ENCODE measurements at regions not wholly inside any gene's neighbourhood (a gene's known extent, or its start where the extent isn't known, plus 50 kb on each side); places are given as distances from the start of the nearest gene placed in this dataset.

DNA sequence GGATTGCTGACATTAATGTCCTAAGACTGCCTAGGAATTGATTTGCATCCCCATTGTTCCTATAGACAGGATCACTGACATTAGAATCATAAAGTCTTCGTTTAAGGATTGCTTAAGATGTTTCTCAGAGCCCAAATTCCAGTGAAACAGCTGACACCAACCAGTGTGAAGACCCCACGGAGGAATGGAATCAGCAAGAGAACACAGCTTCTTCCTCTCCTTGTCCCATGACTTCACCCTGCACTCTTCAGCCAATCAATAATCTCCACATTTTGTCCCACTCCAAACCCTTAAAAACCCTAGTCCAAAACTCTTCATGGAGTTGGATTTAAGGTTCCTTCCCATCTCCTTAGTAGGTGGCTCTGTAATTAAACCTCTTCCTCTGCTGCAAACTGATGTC, 157.0 kb upstream of the NDUFV2 start:
- no peak for DNase-seq

DNA sequence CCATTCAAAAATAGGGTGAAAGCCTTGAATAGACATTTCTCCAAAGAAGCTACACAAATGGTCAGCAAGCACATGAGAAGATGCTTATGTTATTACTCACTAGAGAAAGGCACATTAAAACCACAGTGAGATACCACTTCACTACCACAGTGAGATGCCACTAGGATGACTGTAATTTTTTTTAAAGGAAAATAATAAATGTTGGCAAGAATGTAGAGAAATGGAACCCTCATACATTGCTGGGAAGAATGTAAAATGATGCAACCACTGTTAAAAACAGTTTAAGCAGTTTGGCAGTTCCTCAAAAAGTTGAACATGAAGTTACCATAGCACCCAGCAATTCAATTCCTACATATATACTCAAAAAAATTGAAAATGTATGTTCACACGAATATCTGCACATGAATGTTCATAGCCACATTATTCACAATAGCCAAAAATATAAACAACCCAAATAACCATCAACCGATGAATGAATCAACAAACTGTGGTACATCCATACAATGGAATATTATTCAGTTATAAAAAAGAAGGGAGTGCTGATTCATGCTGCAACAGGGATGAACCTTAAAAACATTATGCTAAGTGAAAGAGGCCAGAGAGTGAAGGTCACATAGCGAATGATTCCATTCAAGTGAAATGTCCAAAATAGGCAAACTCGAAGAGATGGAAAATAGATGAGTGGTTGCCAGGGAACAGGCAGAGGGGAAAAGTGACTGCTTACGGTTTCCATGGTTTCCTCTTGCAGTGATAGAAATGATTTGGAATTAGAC, 156.2 kb upstream of the NDUFV2 start:
- DNase-seq = no peak

DNA sequence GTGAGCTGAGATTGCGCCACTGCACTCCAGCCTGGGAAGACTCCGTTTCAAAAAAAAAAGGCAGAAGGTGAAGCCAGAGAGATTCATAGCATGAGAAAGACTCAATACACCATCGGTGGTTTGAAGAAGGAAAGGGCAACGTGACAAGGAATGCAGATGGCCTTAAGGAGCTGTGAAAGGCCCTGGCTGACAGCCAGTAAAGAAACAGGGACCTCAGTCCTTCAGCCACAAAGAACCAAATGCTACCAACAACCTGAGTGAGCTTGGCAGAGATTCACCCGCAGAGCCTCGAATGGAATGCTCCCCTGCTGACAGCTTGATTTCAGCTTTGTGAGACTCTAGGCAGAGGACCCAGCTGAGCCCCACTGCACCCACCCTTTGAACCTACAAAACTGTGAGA, 154.9 kb upstream of the NDUFV2 start:
- DNase-seq = no peak

DNA sequence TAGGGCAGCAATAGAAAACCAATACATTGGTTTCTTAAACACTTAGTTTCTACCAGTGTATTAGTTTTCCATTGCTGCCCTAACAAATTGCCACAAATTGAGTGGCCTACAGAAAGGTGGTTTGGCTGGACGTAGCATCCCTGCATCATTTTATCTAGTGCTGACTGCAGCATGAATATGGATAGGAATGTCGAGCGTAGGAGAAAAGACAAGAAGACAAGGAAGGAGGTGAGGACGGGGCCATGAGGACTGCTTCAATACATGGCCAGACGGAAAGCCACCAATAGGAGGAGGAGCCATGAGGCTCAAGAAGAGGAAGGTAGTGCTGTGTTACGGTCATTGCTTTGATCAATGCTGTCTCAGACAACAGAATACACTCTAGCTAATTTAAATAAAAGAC, 154.5 kb upstream of the NDUFV2 start:
- no peak for DNase-seq

DNA sequence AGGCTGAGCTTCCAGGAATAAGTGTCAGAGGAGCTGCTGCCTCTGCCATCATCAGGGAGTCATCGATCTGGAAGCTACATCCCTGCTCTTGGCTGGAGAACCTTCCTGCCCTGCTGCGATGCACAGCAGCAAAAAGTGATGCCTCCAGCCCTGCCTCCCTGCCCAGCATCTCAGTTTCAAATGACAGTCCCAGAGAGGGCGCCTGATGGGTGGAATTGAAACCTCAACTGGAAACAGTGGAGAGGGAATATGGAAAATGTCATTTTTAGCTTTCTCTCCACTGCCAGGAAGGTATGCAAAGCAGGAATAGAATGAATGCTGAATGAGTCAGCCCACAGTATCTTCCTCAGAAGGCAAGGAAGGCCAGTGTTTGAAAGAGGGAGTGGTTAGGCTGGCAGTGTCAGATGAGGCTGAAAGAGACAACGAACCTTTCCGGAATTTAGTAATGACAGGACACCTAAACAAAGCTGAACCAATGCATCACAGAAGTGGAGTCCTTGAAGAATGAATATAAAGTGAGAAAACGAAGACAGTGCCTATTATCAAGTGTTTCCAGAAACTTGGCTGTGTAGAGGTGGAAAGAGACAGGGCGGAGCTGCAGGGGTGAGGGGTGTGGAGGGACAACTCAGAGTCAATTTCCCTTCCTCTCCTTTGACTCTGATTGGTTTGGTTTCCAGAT, 153.9 kb upstream of the NDUFV2 start:
- DNase-seq = no peak

DNA sequence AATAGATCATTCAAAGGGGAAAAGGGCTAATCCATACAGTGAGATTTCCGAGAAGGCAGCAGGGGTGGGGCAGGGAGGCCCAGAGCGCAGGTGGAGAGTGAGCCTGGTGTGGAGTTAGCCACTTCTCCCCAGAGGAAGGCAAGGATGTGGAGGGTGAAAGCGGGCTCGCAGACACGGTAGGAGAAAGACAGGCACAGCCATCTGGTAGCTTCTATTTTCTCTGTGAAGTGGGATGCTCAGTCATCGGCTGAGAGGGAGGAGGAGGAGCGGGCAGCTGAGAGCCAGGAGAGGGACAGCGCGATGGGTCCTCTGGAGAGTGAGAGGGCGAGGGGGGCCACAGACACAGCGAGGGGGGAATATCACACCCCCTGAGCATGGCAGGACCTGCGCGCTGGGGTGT, 153.3 kb upstream of the NDUFV2 start:
- DNase-seq = no peak

DNA sequence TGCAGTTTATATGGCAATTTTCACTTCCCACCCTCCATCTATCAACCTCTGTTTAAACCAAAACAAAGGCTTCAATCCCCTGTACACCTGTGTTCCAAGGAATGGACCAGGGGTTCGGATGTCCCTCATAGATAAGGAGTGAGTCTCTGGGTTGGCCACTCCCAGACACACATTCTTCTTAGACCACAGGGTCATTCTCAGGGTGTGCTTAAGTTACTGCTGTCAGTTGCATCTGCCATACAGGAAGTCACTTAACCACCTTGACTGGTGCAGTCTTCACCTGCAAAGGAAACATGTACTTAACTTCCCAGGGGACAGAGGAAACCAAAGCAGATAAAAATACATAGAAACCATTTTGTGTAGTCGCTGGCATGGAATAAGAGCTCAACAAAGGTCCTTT, 151.0 kb upstream of the NDUFV2 start:
- DNase-seq = no peak

DNA sequence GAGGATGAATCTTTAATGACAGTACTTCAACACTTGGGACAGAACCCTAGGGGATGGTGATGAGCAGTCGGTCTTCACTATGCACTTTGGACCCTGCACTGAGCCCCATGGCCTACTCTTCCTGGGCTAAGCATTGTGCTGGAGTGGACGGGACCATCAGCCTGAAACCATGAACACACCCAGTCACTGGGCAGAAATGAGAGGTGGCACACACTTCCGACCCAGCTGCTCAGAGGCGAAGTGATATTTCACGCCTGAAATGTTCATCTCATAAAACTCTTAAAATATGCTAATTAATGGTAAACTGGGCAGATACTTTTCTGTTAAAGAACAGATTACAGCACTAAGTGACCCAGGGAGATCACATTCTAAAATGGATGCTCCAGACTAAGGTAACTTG, 150.3 kb upstream of the NDUFV2 start:
- no peak for DNase-seq

DNA sequence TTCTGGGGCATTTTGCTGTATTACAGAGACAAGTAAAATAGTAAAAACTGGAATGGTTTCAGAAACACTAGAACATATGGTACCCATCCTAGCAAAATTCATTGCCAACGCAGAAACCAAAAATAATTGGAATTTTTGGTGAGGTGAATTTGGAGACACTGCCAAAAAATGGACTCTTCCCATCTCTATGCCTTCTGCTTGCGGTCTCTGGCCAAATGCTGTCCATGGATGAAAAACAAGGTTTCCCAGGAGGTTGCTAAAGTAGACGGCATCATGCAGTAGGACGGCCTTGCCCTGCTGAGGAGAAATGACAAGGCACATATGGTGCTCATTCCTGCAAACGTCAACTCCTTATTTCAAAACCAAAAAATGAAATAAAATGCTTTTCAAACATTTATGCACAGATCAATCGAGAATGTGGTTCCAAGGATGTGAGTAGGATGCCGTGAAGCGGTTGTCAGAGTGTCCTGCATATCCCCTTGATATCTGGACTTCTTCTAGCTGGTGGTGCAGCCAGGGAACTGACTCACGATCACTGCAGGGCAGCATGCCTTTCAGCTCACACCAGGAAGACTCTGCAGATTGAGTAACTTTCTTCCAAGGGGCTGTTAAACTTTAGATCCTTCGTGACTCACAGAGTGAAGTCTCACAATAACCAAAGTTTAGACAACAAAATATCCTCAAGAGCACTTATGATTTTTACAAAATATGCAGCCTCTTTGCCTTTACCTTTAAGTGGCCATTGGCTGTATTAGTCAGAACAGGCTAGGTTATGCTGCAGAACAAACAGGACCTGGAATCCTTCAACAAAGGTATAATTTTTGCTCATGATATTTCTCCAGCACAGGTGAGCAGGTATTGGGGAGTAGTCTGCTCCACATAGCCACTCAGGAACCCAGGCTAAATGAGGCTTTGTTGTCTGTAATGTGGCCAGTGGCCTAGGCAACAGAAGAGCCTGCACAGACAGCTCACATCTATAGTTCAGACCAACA, 149.4 kb upstream of the NDUFV2 start:
- no peak for DNase-seq

DNA sequence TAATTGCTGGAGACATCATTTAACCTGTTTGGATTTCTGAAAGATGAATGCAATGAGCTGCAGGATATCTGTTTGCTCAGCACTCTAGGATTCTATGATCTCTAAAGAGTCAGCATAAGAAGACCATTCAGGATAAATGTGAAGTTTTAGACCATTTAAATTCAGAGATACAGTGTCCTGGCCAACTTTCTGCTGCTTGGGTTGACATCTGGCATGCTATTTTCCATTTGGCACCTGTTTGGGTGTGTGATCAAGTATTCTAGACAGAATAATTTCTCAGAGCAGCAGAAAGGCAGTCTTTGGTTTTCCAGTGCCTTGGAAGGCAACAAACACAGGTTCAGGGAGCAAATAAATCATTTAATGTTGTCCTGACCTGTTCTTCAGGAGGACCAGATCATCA, 144.8 kb upstream of the NDUFV2 start:
- DNase-seq = no peak

DNA sequence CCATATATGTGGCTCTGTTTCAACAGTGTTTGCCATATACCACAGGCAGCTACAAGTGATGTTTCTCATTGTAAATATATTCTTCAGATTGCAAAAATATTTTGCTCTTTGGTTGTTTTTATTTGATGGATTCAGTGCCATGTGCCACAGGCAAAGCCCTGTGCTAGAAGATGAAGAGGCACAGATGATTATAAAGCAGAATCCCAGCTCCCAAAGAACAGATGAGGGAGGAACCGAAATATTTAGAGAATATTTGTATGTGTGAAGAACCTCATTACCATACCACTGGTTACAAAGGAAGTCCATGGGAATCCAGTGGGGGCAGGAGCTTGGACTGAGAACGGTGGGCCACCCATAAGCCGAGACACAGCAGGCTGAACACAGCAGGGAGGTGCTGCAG, 143.8 kb upstream of the NDUFV2 start:
- no peak for DNase-seq

DNA sequence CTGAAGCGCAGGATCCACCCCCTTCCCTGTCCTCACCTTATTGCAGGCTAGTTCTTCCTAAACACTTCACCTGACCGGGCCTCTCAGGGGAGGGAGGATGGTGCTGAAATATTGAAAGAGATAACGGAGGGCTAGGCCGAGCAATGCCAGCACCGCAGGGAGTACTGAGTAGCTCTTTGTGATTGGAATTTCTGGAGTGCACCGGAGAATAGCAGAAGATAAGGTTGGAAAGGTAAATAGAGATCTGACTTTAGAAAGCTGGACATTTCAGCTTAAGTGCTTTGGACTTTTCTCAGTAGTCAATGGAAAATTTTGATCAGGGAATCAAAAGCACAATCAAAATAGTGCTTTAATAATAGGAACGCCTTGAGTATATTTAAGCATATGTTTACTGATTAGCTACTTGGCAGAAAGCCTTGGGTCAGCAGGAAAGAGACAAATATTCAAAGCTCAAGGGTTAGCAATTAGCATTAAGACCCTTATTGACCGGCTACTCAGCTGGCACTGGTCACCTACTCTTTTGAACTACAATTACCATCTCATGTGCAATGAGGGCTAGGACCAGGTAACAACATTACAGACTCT, 142.9 kb upstream of the NDUFV2 start:
- no peak for DNase-seq

DNA sequence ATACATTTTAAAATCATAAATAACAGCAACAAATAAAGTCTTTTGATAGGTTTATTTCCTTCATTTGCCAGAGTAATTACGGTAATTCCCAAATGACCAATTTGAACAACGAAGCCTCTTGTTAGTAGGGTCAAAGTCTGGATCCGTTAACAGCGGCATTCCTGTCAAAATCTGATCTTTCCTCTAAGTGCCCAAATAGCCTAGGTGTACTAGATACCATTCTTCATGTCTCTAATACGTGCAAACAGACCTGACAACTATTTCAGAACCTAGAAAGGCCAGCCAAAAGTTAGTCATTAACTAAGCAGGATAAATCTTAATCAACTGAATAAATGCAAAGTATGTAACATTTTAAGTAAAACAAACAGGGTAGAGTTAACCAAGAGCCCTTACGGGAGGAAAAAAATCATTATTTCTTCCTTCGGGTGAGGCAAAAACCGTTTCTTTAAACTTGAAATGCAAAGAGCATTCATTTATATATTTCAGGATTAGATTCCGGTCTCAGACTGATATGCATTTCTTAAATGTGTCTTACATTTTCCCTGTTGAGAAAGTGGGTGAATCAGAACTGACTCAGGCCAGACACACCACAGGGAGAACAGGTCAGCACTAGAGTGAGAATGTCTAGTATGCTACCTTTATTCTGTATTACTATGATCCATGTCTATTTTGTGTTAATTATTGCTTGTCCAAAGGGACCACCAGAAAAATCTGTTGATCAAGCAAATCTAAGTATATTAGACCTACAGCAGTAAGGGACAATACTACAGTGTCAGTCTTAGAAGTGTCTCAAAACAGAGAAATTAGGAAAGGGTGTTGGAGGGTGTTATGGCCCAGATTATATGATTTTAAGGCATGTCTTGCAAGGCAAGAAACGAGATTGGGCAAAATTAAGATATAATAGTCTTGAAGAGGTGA, 141.5 kb upstream of the NDUFV2 start:
- no peak for DNase-seq

DNA sequence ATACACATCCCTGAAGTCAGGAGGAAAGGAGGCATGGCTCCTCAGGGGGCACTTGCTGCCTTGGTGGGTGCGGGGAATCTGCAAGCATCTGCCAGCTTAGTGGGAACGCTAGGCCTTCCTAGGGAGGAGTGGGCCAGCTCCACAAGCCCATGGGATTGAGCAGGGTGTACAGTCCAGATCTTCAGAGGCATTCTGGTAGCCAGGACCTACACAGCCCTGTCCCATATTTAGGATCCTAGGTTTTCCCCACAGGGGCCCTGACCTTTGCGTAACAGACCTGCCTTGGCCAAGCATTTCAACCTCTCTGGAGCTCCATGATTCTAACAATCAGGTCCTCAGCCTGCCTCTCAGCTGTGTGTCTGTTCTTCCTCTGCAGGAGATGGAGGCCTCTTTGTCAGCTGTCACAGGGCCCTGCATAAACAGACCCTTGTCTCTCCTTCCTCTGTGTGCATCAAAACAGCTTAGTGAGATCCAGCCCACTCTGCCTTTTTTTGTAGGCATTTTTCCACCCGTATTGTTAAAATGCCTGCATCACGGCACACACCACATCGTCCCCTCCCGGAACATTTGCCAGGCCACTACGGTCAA, 140.2 kb upstream of the NDUFV2 start:
- DNase-seq = no peak

DNA sequence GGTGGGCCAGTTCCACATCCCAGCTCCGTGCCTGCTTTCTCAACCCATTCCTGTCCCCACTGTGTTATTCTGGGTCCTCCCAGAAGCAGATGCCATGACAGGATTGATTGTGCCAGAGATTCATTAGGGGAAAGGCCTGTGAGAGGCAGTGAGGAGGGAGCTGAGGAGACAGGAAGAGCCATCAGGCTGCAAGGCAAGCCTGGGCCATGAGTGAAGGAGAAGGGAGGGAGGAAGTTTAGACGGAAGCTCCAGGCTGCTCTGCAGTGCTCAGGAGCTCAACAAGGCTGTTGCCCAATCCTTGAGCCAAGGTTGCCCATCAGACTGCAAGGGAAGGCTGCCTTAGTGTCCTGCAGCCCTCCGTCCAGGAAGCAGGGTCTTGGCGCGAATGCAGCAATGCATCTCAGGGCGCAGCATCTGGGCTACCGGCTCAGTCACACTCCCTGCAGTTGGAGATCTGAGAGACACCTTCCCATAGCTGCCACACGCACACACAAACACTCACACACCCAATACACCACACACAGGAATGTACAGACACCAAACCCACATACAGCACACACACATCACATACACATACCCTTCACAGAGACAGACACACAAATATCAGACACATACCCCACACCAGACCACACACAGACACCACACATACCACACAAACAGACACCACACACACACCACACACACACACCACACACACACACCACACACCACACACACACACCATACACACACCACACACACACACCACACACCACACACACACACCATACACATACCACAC, 139.5 kb upstream of the NDUFV2 start:
- DNase-seq = no peak

DNA sequence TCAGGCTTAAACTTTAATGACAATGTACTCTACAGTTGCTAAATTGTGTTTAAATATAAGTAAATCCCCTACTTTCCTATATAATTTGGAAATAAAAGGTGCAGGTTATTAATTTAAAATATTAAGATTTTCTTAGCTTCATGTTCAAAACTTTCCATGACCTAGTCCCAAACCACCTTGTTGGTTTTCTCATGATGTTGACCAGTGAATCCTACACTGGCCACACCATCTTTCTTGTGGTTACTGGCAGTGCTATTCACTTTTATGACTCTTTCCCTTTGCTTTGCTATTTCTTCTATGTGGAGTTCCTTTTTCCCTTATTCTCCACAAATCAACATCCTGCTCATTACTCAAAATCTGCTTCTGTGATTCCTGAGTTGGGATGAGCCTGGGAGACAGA, 138.6 kb upstream of the NDUFV2 start:
- DNase-seq = no peak

DNA sequence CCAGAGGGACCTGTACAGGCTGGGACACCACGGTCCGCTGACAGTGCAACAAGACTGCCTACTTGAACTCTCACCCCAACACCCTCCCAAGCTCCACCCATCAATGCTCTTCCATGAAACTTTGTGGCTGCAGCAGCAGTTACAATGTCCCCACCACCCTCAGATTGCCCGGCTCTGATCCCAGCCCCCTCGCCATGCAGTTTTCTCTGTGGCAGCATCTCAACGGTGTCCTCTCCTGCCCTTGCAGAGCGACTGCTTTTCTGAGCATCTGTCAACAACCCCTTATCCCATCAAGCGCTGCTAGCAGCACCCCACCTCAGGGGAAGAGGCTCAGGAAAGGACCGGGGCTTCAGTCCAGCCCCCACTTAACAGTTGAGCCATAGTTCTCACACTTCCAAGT, 137.1 kb upstream of the NDUFV2 start:
- no peak for DNase-seq

DNA sequence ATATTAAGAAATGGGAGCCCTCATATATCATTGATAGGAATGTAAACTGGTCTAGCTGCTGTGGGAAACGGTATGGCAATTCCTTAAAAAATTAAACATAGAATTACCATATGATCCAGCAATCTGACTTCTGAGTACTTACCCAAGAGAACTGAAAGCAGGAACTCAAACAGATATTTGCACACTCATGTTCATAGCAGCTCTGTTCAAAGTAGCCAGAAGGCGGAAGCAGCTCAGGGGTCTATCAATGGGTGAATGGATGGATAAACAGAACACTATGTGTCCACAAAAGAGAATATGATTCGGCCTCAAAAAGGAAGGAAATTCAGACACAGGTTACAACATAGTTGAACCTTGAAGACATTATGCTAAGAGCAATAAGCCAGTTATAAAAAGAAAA, 135.7 kb upstream of the NDUFV2 start:
- no peak for DNase-seq

DNA sequence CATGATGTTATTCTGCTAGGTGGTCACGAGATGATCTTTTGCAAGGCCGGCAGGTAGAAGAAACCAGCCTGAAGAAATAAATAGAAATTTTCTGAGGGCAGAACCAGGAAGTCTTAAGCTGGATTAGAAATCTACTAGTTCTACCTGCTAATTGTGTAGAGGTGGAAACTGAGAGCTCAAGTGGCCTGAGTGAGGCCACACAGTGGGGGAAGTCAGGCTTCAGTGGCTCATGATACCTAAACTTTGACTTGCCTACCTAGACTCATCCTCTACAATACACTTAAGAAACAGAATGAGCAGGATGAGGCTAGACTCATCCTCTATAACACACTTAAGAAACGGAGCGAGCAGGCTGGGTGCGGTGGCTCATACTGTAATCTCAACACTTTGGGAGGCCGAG, 134.9 kb upstream of the NDUFV2 start:
- no peak for DNase-seq

DNA sequence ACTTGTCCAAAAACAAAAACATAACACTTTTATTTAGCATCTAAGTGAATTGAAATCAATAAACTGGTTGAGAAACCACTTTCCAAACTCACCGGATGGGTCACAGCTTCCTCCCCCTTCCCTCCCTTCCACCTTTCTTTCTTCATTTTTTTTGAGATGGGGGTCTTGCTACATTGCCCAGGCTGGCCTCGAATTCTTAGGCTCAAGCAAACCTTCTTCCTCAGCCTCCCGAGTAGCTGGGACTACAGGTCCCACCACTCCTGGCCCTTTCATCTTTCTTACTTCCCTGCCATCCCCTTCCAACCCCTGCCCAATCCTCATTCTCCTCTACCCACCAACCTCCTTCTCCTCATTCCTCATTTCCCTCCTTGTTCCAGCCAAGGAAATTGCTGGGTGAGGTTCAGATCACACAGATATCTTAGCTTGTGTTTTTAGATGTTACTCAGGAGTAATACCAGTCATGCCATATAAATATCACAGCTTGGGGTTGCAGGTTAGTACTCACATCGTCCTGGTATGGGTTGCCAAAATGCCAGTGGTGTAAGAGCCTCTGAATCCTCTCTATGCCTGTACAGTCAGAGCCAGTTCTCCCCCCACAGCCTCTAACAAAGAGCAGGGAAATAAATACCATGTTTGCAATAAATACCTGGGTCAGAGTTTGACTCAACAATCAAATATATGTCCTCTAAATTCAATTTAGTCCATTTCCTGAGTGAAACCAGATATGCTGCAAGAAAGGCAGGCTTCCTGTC, 132.7 kb upstream of the NDUFV2 start:
- DNase-seq = no peak

Data from activated CD4-positive, alpha-beta T cell treated with anti-CD3 and anti-CD28 coated beads, Interleukin-10, Interleukin-2, amounts not matched to agents 100 ng/mL and 50 ng/mL, durations not matched to agents 16 hours and 8 hours (primary cell).